Gastroesophageal sphincter (tissue), 4 donors: ENCODE measurements at regions not wholly inside any gene's neighbourhood (a gene's known extent, or its start where the extent isn't known, plus 50 kb on each side); places are given as distances from the start of the nearest gene placed in this dataset.

Source experiments
- ATAC-seq: fragments of 150-250 bp; one replicate; pipeline ENCODE4 v1.9.1; 2016; ENCODE audit warnings: mild to moderate bottlenecking, moderate library complexity
- H3K27ac ChIP-seq, 4 donors: fragments of 200-600 bp; sonication (generic) in 3 of 4; 1 replicate in 3 of 4; 2 replicates in 1 of 4; pipeline ENCODE4 v1.5.1; 2016 to 2019
- H3K27me3 ChIP-seq: fragments of 200-600 bp; sonication (generic); one replicate; pipeline ENCODE4 v1.5.1; 2019
- H3K36me3 ChIP-seq, 2 donors: fragments of 200-600 bp; sonication (generic); one replicate each; pipeline ENCODE4 v1.5.1; 2019; ENCODE audit warnings: control low read depth in 1 of 2
- H3K4me1 ChIP-seq, 3 donors: fragments of 200-600 bp; sonication (generic); 1 replicate in 2 of 3; 2 replicates in 1 of 3; pipeline ENCODE4 v1.5.1; 2016 to 2019; ENCODE audit warnings: control low read depth in 2 of 3
- H3K4me3 ChIP-seq, 2 donors: fragments of 200-600 bp; sonication (generic); one replicate each; pipeline ENCODE4 v1.5.1; 2019; ENCODE audit warnings: mild to moderate bottlenecking in 1 of 2, moderate library complexity in 1 of 2
- H3K9me3 ChIP-seq, 3 donors: fragments of 200-600 bp; sonication (generic); one replicate each; pipeline ENCODE4 v1.5.1; 2017 to 2019; ENCODE audit warnings: control low read depth in 2 of 3
- EP300 ChIP-seq: sonication (generic); formaldehyde crosslinking; IDR thresholded peaks from one replicate; pipeline ENCODE4 v1.6.1; 2017; ENCODE audit warnings: antibody characterized with exemption, mild to moderate bottlenecking
- POLR2A ChIP-seq, 2 donors: fragments of 450-650 bp; IDR thresholded peaks; one replicate each; pipeline ENCODE4 v1.6.1; 2017; ENCODE audit warnings: antibody characterized with exemption in 2 of 2, mild to moderate bottlenecking in 2 of 2, moderate library complexity in 1 of 2
- POLR2AphosphoS5 ChIP-seq: sonication (generic); formaldehyde crosslinking; IDR thresholded peaks from one replicate; pipeline ENCODE4 v1.6.1; 2017; ENCODE audit warnings: antibody characterized with exemption
- WGBS, 2 donors: methylation state at CpG; one replicate each; pipeline ENCODE4 v1.1.5; 2018; ENCODE audit warnings: low coverage in 1 of 2; 5-methylcytosine and 5-hydroxymethylcytosine counted together
- TF ChIP-seq, protein P1 (sequence below), 4 experiments: fragments of 200-600 bp in 2 of 4; fragments of 450-650 bp in 2 of 4; sonication (generic) in 1 of 4; IDR thresholded peaks; one replicate each; pipeline ENCODE4 v1.5.1; 2017 to 2019; ENCODE audit warnings: antibody characterized with exemption in 4 of 4, mild to moderate bottlenecking in 2 of 4, moderate library complexity in 2 of 4

DNA sequence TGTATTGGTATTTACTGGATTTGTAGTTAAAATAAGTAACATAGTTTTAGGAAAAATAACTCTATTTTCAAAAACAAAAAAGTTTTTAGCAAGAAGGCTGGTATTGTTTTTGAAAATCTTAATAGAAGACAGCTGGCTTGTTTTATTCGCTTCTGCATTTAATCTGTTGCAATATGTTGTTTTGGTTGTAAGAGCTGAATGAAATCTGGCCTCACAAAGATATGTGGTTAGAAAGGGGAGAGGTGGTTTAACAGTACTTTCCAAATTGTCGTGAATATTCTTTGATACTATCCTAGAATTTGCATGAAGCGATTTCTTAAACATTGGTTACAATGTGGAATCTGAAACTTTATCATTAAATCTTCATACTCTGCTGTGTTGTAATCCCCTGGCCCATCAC lies 355.9 kb upstream of the FZD8 start:
- 78 to 84% methylated on average over 3 of the region's 3 CpGs for WGBS, 2 donors
- Histone ChIP-seq H3K27me3 (no peaks in the 10 kb centered on the region), H3K9me3 (no peaks in the 10 kb centered on the region), H3K27ac (no peak overlapping the region), H3K4me1 (no peaks in the 10 kb centered on the region), H3K36me3 (no peaks in the 10 kb centered on the region), H3K4me3 (no peak overlapping the region)
- no peak for ATAC-seq
- TF ChIP-seq, protein P1, sequence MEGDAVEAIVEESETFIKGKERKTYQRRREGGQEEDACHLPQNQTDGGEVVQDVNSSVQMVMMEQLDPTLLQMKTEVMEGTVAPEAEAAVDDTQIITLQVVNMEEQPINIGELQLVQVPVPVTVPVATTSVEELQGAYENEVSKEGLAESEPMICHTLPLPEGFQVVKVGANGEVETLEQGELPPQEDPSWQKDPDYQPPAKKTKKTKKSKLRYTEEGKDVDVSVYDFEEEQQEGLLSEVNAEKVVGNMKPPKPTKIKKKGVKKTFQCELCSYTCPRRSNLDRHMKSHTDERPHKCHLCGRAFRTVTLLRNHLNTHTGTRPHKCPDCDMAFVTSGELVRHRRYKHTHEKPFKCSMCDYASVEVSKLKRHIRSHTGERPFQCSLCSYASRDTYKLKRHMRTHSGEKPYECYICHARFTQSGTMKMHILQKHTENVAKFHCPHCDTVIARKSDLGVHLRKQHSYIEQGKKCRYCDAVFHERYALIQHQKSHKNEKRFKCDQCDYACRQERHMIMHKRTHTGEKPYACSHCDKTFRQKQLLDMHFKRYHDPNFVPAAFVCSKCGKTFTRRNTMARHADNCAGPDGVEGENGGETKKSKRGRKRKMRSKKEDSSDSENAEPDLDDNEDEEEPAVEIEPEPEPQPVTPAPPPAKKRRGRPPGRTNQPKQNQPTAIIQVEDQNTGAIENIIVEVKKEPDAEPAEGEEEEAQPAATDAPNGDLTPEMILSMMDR (IDR thresholded peaks at IDR 0.05) = no peak
- TF ChIP-seq POLR2AphosphoS5 (no peak), POLR2A (IDR thresholded peaks at IDR 0.05) (no peak), EP300 (no peak)

DNA sequence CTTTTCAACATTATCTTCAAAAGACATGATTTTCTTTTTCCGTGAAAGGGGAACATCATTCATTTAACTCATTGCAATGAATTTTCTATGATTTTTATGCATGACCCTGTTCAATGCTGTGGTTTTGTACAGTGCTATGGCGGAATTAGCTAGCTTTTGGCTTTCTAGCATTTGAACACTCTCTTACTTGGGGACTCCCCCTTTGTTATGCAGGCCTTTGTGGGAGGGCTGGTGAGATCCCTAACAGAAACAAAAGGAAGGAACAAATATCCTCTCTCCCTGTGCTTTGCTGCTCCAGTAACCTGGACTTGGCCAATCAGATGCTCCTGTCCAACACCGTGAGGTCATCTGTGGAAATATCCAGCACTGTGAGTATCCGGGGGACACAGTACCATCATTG lies 353.4 kb upstream of the FZD8 start:
- no peak for ATAC-seq
- H3K36me3 ChIP-seq = no peaks in the 10 kb centered on the region
- no peaks in the 10 kb centered on the region for H3K9me3 ChIP-seq
- 94 to 100% methylated on average over 1 to 3 of the region's 4 CpGs for WGBS, 2 donors
- TF ChIP-seq, protein P1 (IDR thresholded peaks at IDR 0.05) = no peak
- TF ChIP-seq POLR2A (IDR thresholded peaks at IDR 0.05) = no peak
- no peak for TF ChIP-seq POLR2AphosphoS5
- TF ChIP-seq EP300 = no peak
- H3K27ac ChIP-seq = no peak overlapping the region
- H3K4me1 ChIP-seq = no peaks in the 10 kb centered on the region
- H3K4me3 ChIP-seq = no peak overlapping the region
- H3K27me3 ChIP-seq = no peaks in the 10 kb centered on the region

DNA sequence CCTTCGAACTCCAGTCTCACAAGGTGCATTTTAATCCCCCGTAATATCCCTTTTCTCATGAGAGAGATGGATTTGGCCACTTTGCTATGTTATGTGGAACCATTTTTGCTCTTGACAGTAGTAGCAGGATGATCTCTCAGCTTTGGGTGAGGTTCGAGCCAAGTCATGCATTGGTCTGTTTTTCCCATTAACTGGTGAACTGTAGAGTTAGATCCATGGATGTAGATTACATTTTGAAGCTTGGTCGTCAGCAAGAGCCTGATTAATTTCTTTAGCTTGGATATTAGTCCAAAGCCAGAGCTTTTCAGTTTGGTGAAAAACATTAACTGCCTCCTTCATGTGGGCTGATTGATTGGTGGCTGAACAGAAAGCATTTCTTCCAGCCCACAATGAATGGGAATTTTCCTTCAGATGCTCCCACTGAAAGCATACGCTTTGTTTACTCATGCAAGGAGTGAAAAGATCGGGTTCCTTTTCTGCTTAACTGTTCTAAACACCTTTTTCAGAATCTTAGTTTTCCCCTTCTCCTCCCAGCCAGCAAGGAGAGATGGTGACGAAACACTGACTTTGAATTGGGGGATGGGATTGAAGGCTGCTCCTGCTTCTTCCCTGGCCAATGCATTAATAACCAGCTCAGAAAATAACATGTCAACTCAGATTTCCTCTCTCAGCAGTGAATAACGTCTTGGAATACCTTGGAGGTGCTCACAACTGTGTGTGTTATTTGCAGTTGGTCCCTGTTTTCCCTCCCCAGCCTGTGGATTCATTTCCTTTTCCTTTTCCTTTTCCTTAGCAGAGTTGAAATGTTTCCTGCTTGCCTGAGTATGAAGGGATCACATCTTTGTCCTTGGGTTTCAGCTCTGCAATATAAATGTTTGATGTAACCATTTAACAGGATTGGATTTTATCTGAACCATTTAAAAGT lies 351.8 kb upstream of the FZD8 start:
- Histone ChIP-seq H3K9me3 (peaks cover 0 to 5% (median 0%) of the 10 kb centered on the region in 3 donors), H3K27me3 (no peaks in the 10 kb centered on the region), H3K27ac (no peak overlapping the region), H3K4me1 (no peaks in the 10 kb centered on the region), H3K4me3 (no peak overlapping the region), H3K36me3 (no peaks in the 10 kb centered on the region)
- 36 to 37% methylated on average over 5 to 8 of the region's 8 CpGs for WGBS, 2 donors
- TF ChIP-seq POLR2A (IDR thresholded peaks at IDR 0.05) (no peak), POLR2AphosphoS5 (no peak), EP300 (no peak)
- TF ChIP-seq, protein P1 (IDR thresholded peaks at IDR 0.05) = no peak
- no peak for ATAC-seq

DNA sequence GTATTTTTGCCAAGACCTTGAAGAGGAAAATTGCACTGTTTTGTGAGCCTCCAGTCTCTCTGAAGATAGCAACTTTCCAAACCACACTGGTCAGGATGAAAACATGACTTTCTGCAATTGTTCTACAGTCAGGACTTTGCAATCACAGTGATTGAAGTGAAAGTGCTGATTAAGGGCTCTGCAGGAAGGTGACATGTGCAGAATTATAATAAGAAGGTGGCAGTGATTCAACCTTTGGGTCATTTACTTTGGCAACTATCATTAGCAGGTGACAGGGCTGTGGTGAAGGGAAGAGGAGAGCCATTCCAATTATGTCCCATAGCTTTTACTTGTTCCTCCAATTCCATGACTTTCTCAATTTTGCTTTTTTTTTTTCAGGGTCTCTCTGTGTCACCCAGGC lies 350.0 kb upstream of the FZD8 start:
- TF ChIP-seq EP300 = no peak
- TF ChIP-seq, protein P1 (IDR thresholded peaks at IDR 0.05) = no peak
- TF ChIP-seq POLR2AphosphoS5 = no peak
- TF ChIP-seq POLR2A (IDR thresholded peaks at IDR 0.05) = no peak
- H3K36me3 ChIP-seq = no peaks in the 10 kb centered on the region
- no peak overlapping the region for H3K4me3 ChIP-seq
- H3K4me1 ChIP-seq = no peaks in the 10 kb centered on the region
- ATAC-seq = no peak
- H3K27me3 ChIP-seq = no peaks in the 10 kb centered on the region
- no peak overlapping the region for H3K27ac ChIP-seq
- peaks cover 0 to 5% (median 0%) of the 10 kb centered on the region in 3 donors for H3K9me3 ChIP-seq
